ENCODE measurements at regions not wholly inside any gene's neighbourhood (a gene's known extent, or its start where the extent isn't known, plus 50 kb on each side); places are given as distances from the start of the nearest gene placed in this dataset.

GRCh38 chr12:115336506-115336905, 652.5 kb upstream of the TBX3 start:
- TF ChIP-seq POLR2A (IDR thresholded peaks at IDR 0.05) (no peak), CTCF (IDR thresholded peaks at IDR 0.05) (no peak)
- no peak for DNase-seq
- WGBS, 2 donors, result 74 to 84% methylated on average over 3 of the region's 3 CpGs
- no peaks in the 10 kb centered on the region for H3K27me3 ChIP-seq
- H3K27ac ChIP-seq, result no peak overlapping the region
- no peaks in the 10 kb centered on the region for H3K4me1 ChIP-seq
- no peak overlapping the region for H3K4me3 ChIP-seq
- intact Hi-C loops (cut with DNase I), result no loop called here
- no peaks in the 10 kb centered on the region for H3K9me3 ChIP-seq
- ATAC-seq, result no peak
- H3K36me3 ChIP-seq (replicated peaks in 1 of 2; ENCODE audit: insufficient read depth in 1 of 2, low read depth in 2 of 2), result no peaks in the 10 kb centered on the region

- no peak for TF ChIP-seq POLR2A (IDR thresholded peaks at IDR 0.05)
- TF ChIP-seq CTCF (IDR thresholded peaks at IDR 0.05), result no peak
- no peaks in the 10 kb centered on the region for H3K36me3 ChIP-seq (replicated peaks in 1 of 2; ENCODE audit: insufficient read depth in 1 of 2, low read depth in 2 of 2)
- DNase-seq (no peak), ATAC-seq (no peak)
- H3K27me3 ChIP-seq, result no peaks in the 10 kb centered on the region
- intact Hi-C loops (cut with DNase I), result no loop called here
- no peak overlapping the region for H3K27ac ChIP-seq
- no peaks in the 10 kb centered on the region for H3K4me1 ChIP-seq
- 65 to 70% methylated on average over 9 of the region's 9 CpGs for WGBS, 2 donors
- no peak overlapping the region for H3K4me3 ChIP-seq
- no peaks in the 10 kb centered on the region for H3K9me3 ChIP-seq
These were observed 651.6 kb upstream of the TBX3 start for GRCh38 chr12:115335594-115335993.

- no peaks in the 10 kb centered on the region for H3K36me3 ChIP-seq (replicated peaks in 1 of 2; ENCODE audit: insufficient read depth in 1 of 2, low read depth in 2 of 2)
- WGBS, 2 donors, result 32 to 43% methylated on average over 2 of the region's 2 CpGs
- no peak overlapping the region for H3K27ac ChIP-seq
- H3K4me3 ChIP-seq, result no peak overlapping the region
- no peaks in the 10 kb centered on the region for H3K4me1 ChIP-seq
- no peaks in the 10 kb centered on the region for H3K27me3 ChIP-seq
- H3K9me3 ChIP-seq, result no peaks in the 10 kb centered on the region
- DNase-seq (no peak), ATAC-seq (peak; percentile 24)
- TF ChIP-seq CTCF (IDR thresholded peaks at IDR 0.05) (no peak), POLR2A (IDR thresholded peaks at IDR 0.05) (no peak)
- intact Hi-C loops (cut with DNase I), result no loop called here
These were observed 651.1 kb upstream of the TBX3 start for GRCh38 chr12:115335048-115335447.

GRCh38 chr12:115332945-115333344, 649.0 kb upstream of the TBX3 start:
- no peak for TF ChIP-seq CTCF (IDR thresholded peaks at IDR 0.05)
- TF ChIP-seq POLR2A (IDR thresholded peaks at IDR 0.05), result no peak
- Histone ChIP-seq H3K27me3 (no peaks in the 10 kb centered on the region), H3K4me1 (no peaks in the 10 kb centered on the region), H3K36me3 (replicated peaks in 1 of 2; ENCODE audit: insufficient read depth in 1 of 2, low read depth in 2 of 2) (no peaks in the 10 kb centered on the region), H3K27ac (no peak overlapping the region), H3K9me3 (no peaks in the 10 kb centered on the region), H3K4me3 (no peak overlapping the region)
- intact Hi-C loops (cut with DNase I), result no loop called here
- DNase-seq, result no peak
- no peak for ATAC-seq

GRCh38 chr12:115325858-115326257, 641.9 kb upstream of the TBX3 start:
- no peaks in the 10 kb centered on the region for H3K36me3 ChIP-seq (replicated peaks in 1 of 2; ENCODE audit: insufficient read depth in 1 of 2, low read depth in 2 of 2)
- no peak for ATAC-seq
- H3K27me3 ChIP-seq, result no peaks in the 10 kb centered on the region
- intact Hi-C loops (cut with DNase I), result no loop called here
- DNase-seq, result no peak
- 26 to 36% methylated on average over 3 of the region's 3 CpGs for WGBS, 2 donors
- TF ChIP-seq POLR2A (IDR thresholded peaks at IDR 0.05), result no peak
- TF ChIP-seq CTCF (IDR thresholded peaks at IDR 0.05), result no peak
- no peak overlapping the region for H3K27ac ChIP-seq
- no peaks in the 10 kb centered on the region for H3K4me1 ChIP-seq
- no peaks in the 10 kb centered on the region for H3K9me3 ChIP-seq
- no peak overlapping the region for H3K4me3 ChIP-seq
